ENCODE measurements at regions not wholly inside any gene's neighbourhood (a gene's known extent, or its start where the extent isn't known, plus 50 kb on each side); places are given as distances from the start of the nearest gene placed in this dataset.

DNA sequence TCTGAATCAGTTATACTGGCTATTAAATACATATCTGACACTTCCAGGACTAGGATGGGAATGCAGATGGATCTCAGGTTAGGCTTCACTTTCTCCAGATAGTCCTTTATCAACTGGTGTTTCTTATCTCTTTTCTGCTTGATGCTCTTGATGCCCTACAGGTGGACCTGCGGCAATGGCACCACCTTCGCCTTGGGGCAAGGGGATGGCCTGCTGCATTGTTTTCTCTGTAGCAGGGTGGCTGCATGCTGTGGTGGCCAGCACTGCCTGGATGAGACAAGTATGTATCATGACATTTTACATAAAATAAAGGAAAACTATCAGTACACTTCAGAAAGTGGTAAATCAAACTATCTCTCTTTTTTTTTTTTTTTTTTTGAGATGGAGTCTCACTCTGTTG, 217.7 kb upstream of the ZP4 start:
- TF ChIP-seq POLR2A (IDR thresholded peaks at IDR 0.05) = no peak
- TF ChIP-seq, protein P1, sequence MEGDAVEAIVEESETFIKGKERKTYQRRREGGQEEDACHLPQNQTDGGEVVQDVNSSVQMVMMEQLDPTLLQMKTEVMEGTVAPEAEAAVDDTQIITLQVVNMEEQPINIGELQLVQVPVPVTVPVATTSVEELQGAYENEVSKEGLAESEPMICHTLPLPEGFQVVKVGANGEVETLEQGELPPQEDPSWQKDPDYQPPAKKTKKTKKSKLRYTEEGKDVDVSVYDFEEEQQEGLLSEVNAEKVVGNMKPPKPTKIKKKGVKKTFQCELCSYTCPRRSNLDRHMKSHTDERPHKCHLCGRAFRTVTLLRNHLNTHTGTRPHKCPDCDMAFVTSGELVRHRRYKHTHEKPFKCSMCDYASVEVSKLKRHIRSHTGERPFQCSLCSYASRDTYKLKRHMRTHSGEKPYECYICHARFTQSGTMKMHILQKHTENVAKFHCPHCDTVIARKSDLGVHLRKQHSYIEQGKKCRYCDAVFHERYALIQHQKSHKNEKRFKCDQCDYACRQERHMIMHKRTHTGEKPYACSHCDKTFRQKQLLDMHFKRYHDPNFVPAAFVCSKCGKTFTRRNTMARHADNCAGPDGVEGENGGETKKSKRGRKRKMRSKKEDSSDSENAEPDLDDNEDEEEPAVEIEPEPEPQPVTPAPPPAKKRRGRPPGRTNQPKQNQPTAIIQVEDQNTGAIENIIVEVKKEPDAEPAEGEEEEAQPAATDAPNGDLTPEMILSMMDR (IDR thresholded peaks at IDR 0.05) = no peak

All from vagina (tissue), 2 donors.